ENCODE measurements at regions not wholly inside any gene's neighbourhood (a gene's known extent, or its start where the extent isn't known, plus 50 kb on each side); places are given as distances from the start of the nearest gene placed in this dataset.
"Not testable (repeated sequence)": the region's sequence is repeated elsewhere in the genome, so short reads cannot be mapped to it uniquely, and the experiment has no call there.

GRCh38 chr2:196291873-196292800 lies 120.8 kb upstream of the STK17B start:
- no peak for DNase-seq
- peak overlapping the region; percentile 10 for H3K4me3 Mint-ChIP-seq
- intact Hi-C loops (cut with micrococcal nuclease) = loop anchor here (2.0 to 10.0 kb wide), 3 partner anchors 23 to 463 kb away; no protein-coding TSS in a partner anchor
- H3K9me3 Mint-ChIP-seq = no peaks in the 10 kb centered on the region
- CTCF ChIA-PET = interaction anchor here (1.0 to 3.9 kb wide), 4 partner anchors 13 to 214 kb away, joined by 7 to 20 read pairs (median 12); no protein-coding TSS in a partner anchor
- no peaks in the 10 kb centered on the region for H3K36me3 Mint-ChIP-seq
- H3K27ac Mint-ChIP-seq = no peak overlapping the region
- POLR2A ChIA-PET = no interaction called here
- H3K27me3 Mint-ChIP-seq = no peaks in the 10 kb centered on the region
- H3K4me1 Mint-ChIP-seq (ENCODE audit: low read depth) = peaks cover 49% of the 10 kb centered on the region

GRCh38 chr2:196293751-196294515 lies 122.6 kb upstream of the STK17B start:
- Mint-ChIP-seq H3K27me3 (no peaks in the 10 kb centered on the region), H3K4me1 (ENCODE audit: low read depth) (peaks cover 36% of the 10 kb centered on the region), H3K36me3 (no peaks in the 10 kb centered on the region), H3K4me3 (no peak overlapping the region), H3K9me3 (no peaks in the 10 kb centered on the region), H3K27ac (no peak overlapping the region)
- intact Hi-C loops (cut with micrococcal nuclease) = loop anchor here (5.0 to 10.0 kb wide), 2 partner anchors 217 to 461 kb away; no protein-coding TSS in a partner anchor
- no peak for DNase-seq
- ChIA-PET CTCF (interaction anchor here (1.4 to 2.3 kb wide), 4 partner anchors 15 to 216 kb away, joined by 4 to 10 read pairs (median 5); no protein-coding TSS in a partner anchor), POLR2A (no interaction called here)

GRCh38 chr2:196294516-196294909 lies 123.1 kb upstream of the STK17B start:
- Mint-ChIP-seq H3K9me3 (no peaks in the 10 kb centered on the region), H3K36me3 (no peaks in the 10 kb centered on the region), H3K4me1 (ENCODE audit: low read depth) (peaks cover 31% of the 10 kb centered on the region), H3K4me3 (no peak overlapping the region), H3K27ac (no peak overlapping the region), H3K27me3 (no peaks in the 10 kb centered on the region)
- no peak for DNase-seq
- ChIA-PET POLR2A (no interaction called here), CTCF (interaction anchor here (1.4 to 2.2 kb wide), 3 partner anchors 43 to 216 kb away, joined by 4 to 5 read pairs (median 5); no protein-coding TSS in a partner anchor)
- intact Hi-C loops (cut with micrococcal nuclease) = loop anchor here (5.0 to 10.0 kb wide), 2 partner anchors 217 to 460 kb away; no protein-coding TSS in a partner anchor

GRCh38 chr2:196295005-196295404 lies 123.6 kb upstream of the STK17B start:
- no peaks in the 10 kb centered on the region for H3K27me3 Mint-ChIP-seq
- no peak for DNase-seq
- H3K36me3 Mint-ChIP-seq = no peaks in the 10 kb centered on the region
- ChIA-PET POLR2A (no interaction called here), CTCF (interaction anchor here (0.7 to 2.2 kb wide), 4 partner anchors 42 to 219 kb away, joined by 3 to 5 read pairs (median 4); no protein-coding TSS in a partner anchor)
- no peak overlapping the region for H3K4me3 Mint-ChIP-seq
- peaks cover 27% of the 10 kb centered on the region for H3K4me1 Mint-ChIP-seq (ENCODE audit: low read depth)
- no peaks in the 10 kb centered on the region for H3K9me3 Mint-ChIP-seq
- intact Hi-C loops (cut with micrococcal nuclease) = loop anchor here (10.0 kb wide), 1 partner anchor 460 kb away; no protein-coding TSS in a partner anchor
- no peak overlapping the region for H3K27ac Mint-ChIP-seq

GRCh38 chr2:196298106-196298723 lies 126.8 kb upstream of the STK17B start:
- POLR2A ChIA-PET; H3K36me3 Mint-ChIP-seq; H3K4me1 Mint-ChIP-seq (ENCODE audit: low read depth); DNase-seq; H3K4me3 Mint-ChIP-seq; H3K9me3 Mint-ChIP-seq; H3K27me3 Mint-ChIP-seq; H3K27ac Mint-ChIP-seq: not testable (repeated sequence)
- CTCF ChIA-PET = interaction anchor here (0.6 to 2.1 kb wide), 20 partner anchors 9 to 629 kb away, joined by 3 to 23 read pairs (median 4); no protein-coding TSS in a partner anchor
- intact Hi-C loops (cut with micrococcal nuclease) = loop anchor here (2.0 to 10.0 kb wide), 3 partner anchors 39 to 457 kb away; no protein-coding TSS in a partner anchor

GRCh38 chr2:196307775-196308305 lies 136.5 kb upstream of the STK17B start:
- DNase-seq = no peak
- Mint-ChIP-seq H3K36me3 (no peaks in the 10 kb centered on the region), H3K27me3 (no peaks in the 10 kb centered on the region), H3K4me3 (no peak overlapping the region), H3K9me3 (no peaks in the 10 kb centered on the region), H3K27ac (no peak overlapping the region), H3K4me1 (ENCODE audit: low read depth) (peaks cover under 1% of the 10 kb centered on the region)
- ChIA-PET POLR2A (no interaction called here), CTCF (interaction anchor here (0.8 to 1.4 kb wide), 2 partner anchors 10 to 240 kb away, joined by 3 to 4 read pairs; partner anchors contain the start of gene DNAH7)
- intact Hi-C loops (cut with micrococcal nuclease) = no loop called here

GRCh38 chr2:196309691-196310090 lies 138.3 kb upstream of the STK17B start:
- CTCF ChIA-PET = no interaction called here

GRCh38 chr2:196314157-196314556 lies 142.8 kb upstream of the STK17B start:
- Mint-ChIP-seq H3K9me3 (no peaks in the 10 kb centered on the region), H3K27ac (no peak overlapping the region), H3K4me3 (no peak overlapping the region), H3K27me3 (no peaks in the 10 kb centered on the region), H3K36me3 (no peaks in the 10 kb centered on the region), H3K4me1 (ENCODE audit: low read depth) (no peaks in the 10 kb centered on the region)
- POLR2A ChIA-PET = no interaction called here
- CTCF ChIA-PET = interaction anchor here (0.8 kb wide), 1 partner anchor 236 kb away, joined by 3 read pairs; no protein-coding TSS in a partner anchor
- intact Hi-C loops (cut with micrococcal nuclease) = no loop called here
- DNase-seq = no peak

More at GRCh38 chr2:196309691-196310090, 138.3 kb upstream of the STK17B start:
- DNase-seq = no peak
- H3K9me3 Mint-ChIP-seq = no peaks in the 10 kb centered on the region
- no peak overlapping the region for H3K4me3 Mint-ChIP-seq
- no peaks in the 10 kb centered on the region for H3K27me3 Mint-ChIP-seq
- intact Hi-C loops (cut with micrococcal nuclease) = no loop called here
- no peak overlapping the region for H3K27ac Mint-ChIP-seq
- no peaks in the 10 kb centered on the region for H3K4me1 Mint-ChIP-seq (ENCODE audit: low read depth)
- no peaks in the 10 kb centered on the region for H3K36me3 Mint-ChIP-seq
- POLR2A ChIA-PET = no interaction called here

- Mint-ChIP-seq H3K9me3 (no peaks in the 10 kb centered on the region), H3K4me1 (ENCODE audit: low read depth) (no peaks in the 10 kb centered on the region), H3K4me3 (no peak overlapping the region), H3K27ac (no peak overlapping the region), H3K36me3 (no peaks in the 10 kb centered on the region), H3K27me3 (no peaks in the 10 kb centered on the region)
- intact Hi-C loops (cut with micrococcal nuclease) = no loop called here
- DNase-seq = no peak
- ChIA-PET POLR2A (no interaction called here), CTCF (interaction anchor here (0.8 kb wide), 1 partner anchor 237 kb away, joined by 3 read pairs; no protein-coding TSS in a partner anchor)
Measured at GRCh38 chr2:196314780-196315179, 143.4 kb upstream of the STK17B start.

GRCh38 chr2:196315388-196316049 lies 144.1 kb upstream of the STK17B start:
- Mint-ChIP-seq H3K27me3 (no peaks in the 10 kb centered on the region), H3K4me1 (ENCODE audit: low read depth) (no peaks in the 10 kb centered on the region), H3K9me3 (no peaks in the 10 kb centered on the region), H3K4me3 (no peak overlapping the region), H3K36me3 (no peaks in the 10 kb centered on the region), H3K27ac (no peak overlapping the region)
- ChIA-PET CTCF (no interaction called here), POLR2A (no interaction called here)
- intact Hi-C loops (cut with micrococcal nuclease) = no loop called here
- DNase-seq = no peak

GRCh38 chr2:196316050-196316430 lies 144.7 kb upstream of the STK17B start:
- no peaks in the 10 kb centered on the region for H3K36me3 Mint-ChIP-seq
- CTCF ChIA-PET = interaction anchor here (0.8 kb wide), 1 partner anchor 20 kb away, joined by 3 read pairs; no protein-coding TSS in a partner anchor
- H3K4me3 Mint-ChIP-seq = no peak overlapping the region
- intact Hi-C loops (cut with micrococcal nuclease) = no loop called here
- H3K27ac Mint-ChIP-seq = no peak overlapping the region
- H3K4me1 Mint-ChIP-seq (ENCODE audit: low read depth) = no peaks in the 10 kb centered on the region
- no peak for DNase-seq
- no peaks in the 10 kb centered on the region for H3K27me3 Mint-ChIP-seq
- POLR2A ChIA-PET = no interaction called here
- no peaks in the 10 kb centered on the region for H3K9me3 Mint-ChIP-seq

Data from activated CD4-positive, alpha-beta memory T cell treated with anti-CD3 and anti-CD28 coated beads for 36 hours (primary cell).